GM23338 (cell line): ENCODE measurements at regions not wholly inside any gene's neighbourhood (a gene's known extent, or its start where the extent isn't known, plus 50 kb on each side); places are given as distances from the start of the nearest gene placed in this dataset.

ENCODE experiments used
- ATAC-seq: fragments of 200-7000 bp; cut with Tn5 transposase; 3 replicates; pipeline ENCODE4 v1.9.1; 2020
- DNase-seq: peaks from one replicate; pipeline ENCODE4 v3.0.0-alpha.2; 2015; ENCODE audit warnings: low spot score
- H2AFZ ChIP-seq: fragments of 200-600 bp; sonication (generic); 2 replicates; pipeline ENCODE4 v1.8.0; 2016; ENCODE audit warnings: antibody characterized with exemption, mild to moderate bottlenecking, moderate library complexity
- H3F3A ChIP-seq: fragments of 200-600 bp; sonication (generic); replicated peaks from 2 replicates; pipeline ENCODE4 v1.8.0; 2017; ENCODE audit warnings: antibody characterized with exemption, mixed run types, low read depth
- H3K27ac ChIP-seq: fragments of 200-600 bp; sonication (generic); 2 replicates; pipeline ENCODE4 v1.6.1; 2016; ENCODE audit warnings: low read depth
- H3K27me3 ChIP-seq: fragments of 200-600 bp; sonication (generic); 2 replicates; pipeline ENCODE4 v1.8.0; 2016; ENCODE audit warnings: mild to moderate bottlenecking, mixed run types, moderate library complexity; ENCODE audit not compliant: insufficient read depth
- H3K36me3 ChIP-seq: fragments of 200-600 bp; sonication (generic); 2 replicates; pipeline ENCODE4 v1.8.0; 2016; ENCODE audit warnings: mild to moderate bottlenecking; ENCODE audit not compliant: insufficient read depth
- H3K4me1 ChIP-seq: fragments of 200-600 bp; sonication (generic); 2 replicates; pipeline ENCODE4 v1.8.0; 2016; ENCODE audit warnings: mild to moderate bottlenecking, moderate library complexity; ENCODE audit not compliant: insufficient read depth
- H3K4me2 ChIP-seq: fragments of 200-600 bp; sonication (generic); 2 replicates; pipeline ENCODE4 v1.7.1; 2017; ENCODE audit warnings: mixed run types
- H3K4me3 ChIP-seq: fragments of 200-600 bp; sonication (generic); 2 replicates; pipeline ENCODE4 v1.6.1; 2016; ENCODE audit warnings: mixed run types
- H3K79me2 ChIP-seq: fragments of 200-600 bp; sonication (generic); replicated peaks from 2 replicates; pipeline ENCODE4 v1.8.0; 2017; ENCODE audit warnings: mild to moderate bottlenecking; ENCODE audit not compliant: insufficient read depth
- H3K9me2 ChIP-seq: fragments of 200-600 bp; sonication (generic); 2 replicates; pipeline ENCODE4 v1.8.0; 2017; ENCODE audit not compliant: insufficient read depth
- H4K20me1 ChIP-seq: fragments of 200-600 bp; sonication (generic); replicated peaks from 2 replicates; pipeline ENCODE4 v1.8.0; 2017; ENCODE audit warnings: mild to moderate bottlenecking; ENCODE audit not compliant: insufficient read depth
- H3K27ac Mint-ChIP-seq: 2 replicates; pipeline ENCODE4 v1.8.0; 2020; ENCODE audit warnings: inconsistent platforms, mild to moderate bottlenecking, moderate library complexity, mixed read lengths
- H3K27me3 Mint-ChIP-seq: 3 replicates; pipeline ENCODE4 v1.8.0; 2022; ENCODE audit warnings: low read depth, mild to moderate bottlenecking, moderate library complexity, mixed read lengths, inconsistent platforms; ENCODE audit not compliant: insufficient read depth, poor library complexity
- H3K36me3 Mint-ChIP-seq: 3 replicates; pipeline ENCODE4 v1.8.0; 2021; ENCODE audit warnings: low read depth, mild to moderate bottlenecking, inconsistent platforms, moderate library complexity, mixed read lengths
- H3K4me1 Mint-ChIP-seq: 3 replicates; pipeline ENCODE4 v1.8.0; 2020; ENCODE audit warnings: mild to moderate bottlenecking, inconsistent platforms, mixed read lengths
- H3K4me3 Mint-ChIP-seq: 3 replicates; pipeline ENCODE4 v1.8.0; 2021; ENCODE audit warnings: moderate library complexity, mild to moderate bottlenecking, inconsistent platforms, mixed read lengths
- H3K9me3 Mint-ChIP-seq: 3 replicates; pipeline ENCODE4 v1.8.0; 2020; ENCODE audit warnings: moderate library complexity, mild to moderate bottlenecking, inconsistent platforms, mixed read lengths
- CTCF ChIP-seq, 2 experiments: fragments of 200-600 bp in 1 of 2; sonication (generic) in 1 of 2; conservative IDR thresholded peaks; 2 replicates each; pipeline versions ENCODE4 v1.5.1 to v1.6.1; 2016 to 2017; ENCODE audit warnings: antibody characterized with exemption in 2 of 2, low read depth in 2 of 2, mild to moderate bottlenecking in 2 of 2, moderate library complexity in 1 of 2
- ETS1 ChIP-seq: IDR thresholded peaks from 2 replicates; pipeline ENCODE4 v1.6.1; 2016; ENCODE audit warnings: antibody characterized with exemption
- EZH2 ChIP-seq: fragments of 200-600 bp; sonication (generic); IDR thresholded peaks from one replicate; pipeline ENCODE4 v1.8.0; 2017; ENCODE audit warnings: antibody characterized with exemption, mild to moderate bottlenecking, low read depth; ENCODE audit not compliant: unreplicated experiment
- REST ChIP-seq: IDR thresholded peaks from one replicate; pipeline ENCODE4 v1.6.1; 2018; ENCODE audit warnings: antibody characterized with exemption; ENCODE audit not compliant: unreplicated experiment
- STAT1 ChIP-seq: IDR thresholded peaks from one replicate; pipeline ENCODE4 v1.6.1; 2016; ENCODE audit warnings: antibody characterized with exemption; ENCODE audit not compliant: unreplicated experiment
- ZNF331 ChIP-seq: fragments of 250-450 bp; sonication (Bioruptor Pico); IDR thresholded peaks from 2 replicates; pipeline ENCODE4 v1.5.0; 2020; ENCODE audit warnings: low read depth, mild to moderate bottlenecking, moderate library complexity

- no peak overlapping the region for H3K4me3 Mint-ChIP-seq
- DNase-seq (no peak), ATAC-seq (no peak)
- no peaks in the 10 kb centered on the region; the same call in 2 of the 3 replicates for H3K9me3 Mint-ChIP-seq
- H3K79me2 ChIP-seq, result no peaks in the 10 kb centered on the region
- H3K9me2 ChIP-seq, result 0 out of 2 replicates have a peak, but pooled peaks cover 4% of the 10 kb centered on the region
- no peaks in the 10 kb centered on the region for H3K36me3 ChIP-seq
- H3K27ac ChIP-seq, result no peak overlapping the region
- H3K27me3 ChIP-seq, result no peaks in the 10 kb centered on the region
- peaks cover 9% of the 10 kb centered on the region for H3K4me1 ChIP-seq
- no peak overlapping the region for H3K4me2 ChIP-seq
- no peak overlapping the region for H3K4me3 ChIP-seq
- peaks cover 2% of the 10 kb centered on the region for H3K27me3 Mint-ChIP-seq
- H4K20me1 ChIP-seq, result no peaks in the 10 kb centered on the region
- no peak overlapping the region for H3K27ac Mint-ChIP-seq
- TF ChIP-seq STAT1, result no peak
- no peak for TF ChIP-seq EZH2
- TF ChIP-seq CTCF (conservative IDR thresholded peaks at IDR 0.05; ENCODE audit: low read depth in 2 of 2), result no peak
- H3F3A ChIP-seq, result no peaks in the 10 kb centered on the region
- no peaks in the 10 kb centered on the region; the same call in 2 of the 3 replicates for H3K36me3 Mint-ChIP-seq
- H3K4me1 Mint-ChIP-seq, result peaks cover 30% of the 10 kb centered on the region
- no peak overlapping the region for H2AFZ ChIP-seq
Observed at GRCh38 chr18:51659781-51660180, 462.3 kb upstream of the MEX3C start.

GRCh38 chr18:51660188-51660715 lies 462.8 kb upstream of the MEX3C start:
- TF ChIP-seq ETS1, result no peak
- TF ChIP-seq CTCF (conservative IDR thresholded peaks at IDR 0.05; ENCODE audit: low read depth in 2 of 2), result no peak
- TF ChIP-seq REST, result no peak
- no peak for TF ChIP-seq ZNF331 (CRISPR knock-in tag)
- 0 out of 2 replicates have a peak, but pooled peaks cover 4% of the 10 kb centered on the region for H3K9me2 ChIP-seq
- no peak overlapping the region for H3K4me2 ChIP-seq
- H3K27ac Mint-ChIP-seq, result no peak overlapping the region
- H3K79me2 ChIP-seq, result no peaks in the 10 kb centered on the region
- peaks cover 4% of the 10 kb centered on the region for H3K4me1 ChIP-seq
- peaks cover 26% of the 10 kb centered on the region for H3K4me1 Mint-ChIP-seq
- no peak overlapping the region for H3K27ac ChIP-seq
- H3F3A ChIP-seq, result no peaks in the 10 kb centered on the region
- H3K36me3 ChIP-seq, result no peaks in the 10 kb centered on the region
- no peaks in the 10 kb centered on the region for H3K27me3 ChIP-seq
- peaks cover 1% of the 10 kb centered on the region for H3K27me3 Mint-ChIP-seq
- DNase-seq, result no peak
- H3K4me3 ChIP-seq, result no peak overlapping the region
- no peaks in the 10 kb centered on the region for H4K20me1 ChIP-seq
- no peak for ATAC-seq
- H3K4me3 Mint-ChIP-seq, result no peak overlapping the region
- no peaks in the 10 kb centered on the region; the same call in 2 of the 3 replicates for H3K9me3 Mint-ChIP-seq
- H2AFZ ChIP-seq, result no peak overlapping the region
- no peaks in the 10 kb centered on the region; the same call in 2 of the 3 replicates for H3K36me3 Mint-ChIP-seq
